ENCODE measurements at regions not wholly inside any gene's neighbourhood (a gene's known extent, or its start where the extent isn't known, plus 50 kb on each side); places are given as distances from the start of the nearest gene placed in this dataset.
"Not testable (repeated sequence)": the region's sequence is repeated elsewhere in the genome, so short reads cannot be mapped to it uniquely, and the experiment has no call there.

GRCh38 chr15:23209452-23209851, 72.8 kb upstream of the GOLGA6L1 start:
- not testable (repeated sequence) for TF ChIP-seq FOS (IDR thresholded peaks at IDR 0.05; ENCODE audit: extremely low read depth, insufficient read length); NCOA2 (IDR thresholded peaks at IDR 0.05; ENCODE audit: partially characterized antibody in 2 of 2); HOMEZ (CRISPR knock-in tag; IDR thresholded peaks at IDR 0.05); EP300 (IDR thresholded peaks at IDR 0.05; ENCODE audit: low read length); CTCF (IDR thresholded peaks at IDR 0.05 in 2 of 3, conservative IDR thresholded peaks at IDR 0.05 in 1 of 3; ENCODE audit: insufficient read depth in 2 of 3, low read depth in 1 of 3, low read length in 3 of 3); MTF1 (CRISPR knock-in tag; IDR thresholded peaks at IDR 0.05; ENCODE audit: borderline replicate concordance); SRF (CRISPR knock-in tag; IDR thresholded peaks at IDR 0.05); MEF2A (IDR thresholded peaks at IDR 0.05; ENCODE audit: control insufficient read depth, low read depth, low read length); FOXP4 (CRISPR knock-in tag; IDR thresholded peaks at IDR 0.05; ENCODE audit: borderline replicate concordance); FOXK2 (conservative IDR thresholded peaks at IDR 0.05 in 1 of 2, IDR thresholded peaks at IDR 0.05 in 1 of 2; ENCODE audit: low read depth in 2 of 2); FOXO4 (CRISPR knock-in tag; IDR thresholded peaks at IDR 0.05); SLC30A9 (CRISPR knock-in tag; IDR thresholded peaks at IDR 0.05)
